Ishikawa (cell line): ENCODE measurements at regions not wholly inside any gene's neighbourhood (a gene's known extent, or its start where the extent isn't known, plus 50 kb on each side); places are given as distances from the start of the nearest gene placed in this dataset.
A peak's percentile ranks its signal among the peaks of the same experiment; 100 is the strongest.

Experiments
- CEBPB ChIP-seq: IDR thresholded peaks from 2 replicates; pipeline ENCODE4 v1.6.1; 2012
- CREB1 ChIP-seq: IDR thresholded peaks from 2 replicates; pipeline ENCODE4 v1.6.1; 2012; ENCODE audit warnings: low read depth
- EGR1 ChIP-seq: IDR thresholded peaks from 2 replicates; pipeline ENCODE4 v1.6.1; 2012
- EP300 ChIP-seq: IDR thresholded peaks from 2 replicates; pipeline ENCODE4 v1.6.1; 2012; ENCODE audit warnings: borderline replicate concordance
- FOXM1 ChIP-seq: IDR thresholded peaks from 2 replicates; pipeline ENCODE4 v1.6.1; 2012; ENCODE audit warnings: low read depth, borderline replicate concordance
- NFIC ChIP-seq: IDR thresholded peaks from 2 replicates; pipeline ENCODE4 v1.6.1; 2012
- RAD21 ChIP-seq: IDR thresholded peaks from 2 replicates; pipeline ENCODE4 v1.6.1; 2012; ENCODE audit warnings: low read depth
- TAF1 ChIP-seq: IDR thresholded peaks from 2 replicates; pipeline ENCODE4 v1.6.1; 2012; ENCODE audit warnings: low read depth, mild to moderate bottlenecking
- TCF12 ChIP-seq: IDR thresholded peaks from 2 replicates; pipeline ENCODE4 v1.6.1; 2012; ENCODE audit warnings: low read depth
- TEAD4 ChIP-seq: IDR thresholded peaks from 2 replicates; pipeline ENCODE4 v1.6.1; 2012
- YY1 ChIP-seq: IDR thresholded peaks from 2 replicates; pipeline ENCODE4 v1.6.1; 2012; ENCODE audit warnings: low read depth
- ZBTB7A ChIP-seq: IDR thresholded peaks from 2 replicates; pipeline ENCODE4 v1.6.1; 2012; ENCODE audit warnings: low read depth
- TF ChIP-seq, protein P1 (sequence below): IDR thresholded peaks from 2 replicates; pipeline ENCODE4 v1.6.1; 2012; ENCODE audit warnings: low read depth, mild to moderate bottlenecking
- TF ChIP-seq, protein P2 (sequence below): IDR thresholded peaks from 2 replicates; pipeline ENCODE4 v1.6.1; 2012
- TF ChIP-seq, protein P3 (sequence below): IDR thresholded peaks from 2 replicates; pipeline ENCODE4 v1.6.1; 2012

DNA sequence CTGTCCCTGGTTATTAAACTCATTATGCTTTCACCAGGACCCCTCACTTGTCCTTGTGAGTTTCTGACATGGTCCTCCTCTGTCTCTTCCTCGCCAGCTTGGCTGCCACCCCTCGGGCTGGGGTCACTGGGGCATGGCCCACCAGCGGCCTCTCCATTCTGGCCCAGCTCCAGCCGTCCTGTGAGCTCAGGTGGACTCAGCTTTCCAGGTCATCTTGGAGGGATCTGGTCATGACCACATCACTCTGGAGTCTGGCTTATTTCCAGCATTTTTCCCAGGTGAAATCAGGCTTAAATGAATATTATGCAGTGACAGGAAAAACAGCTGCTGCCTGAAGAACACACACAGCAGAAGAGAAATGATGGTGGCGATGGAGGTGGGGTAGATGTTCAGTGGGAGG lies 224.5 kb downstream of the ADAMTS15 start:
- TF ChIP-seq CEBPB (peak; percentile 35; the same call in 1 of the 2 replicates), ZBTB7A (peak; percentile 78), YY1 (no peak), TAF1 (0 out of 2 replicates have a peak, but pooled peaks have one; percentile 21), EP300 (peak; percentile 81; the same call in 1 of the 2 replicates), NFIC (peak; percentile 92), TCF12 (peak; percentile 76), FOXM1 (no peak), EGR1 (no peak), CREB1 (no peak; the same call in 1 of the 2 replicates), RAD21 (no peak), TEAD4 (peak; percentile 81)
- TF ChIP-seq, protein P1, sequence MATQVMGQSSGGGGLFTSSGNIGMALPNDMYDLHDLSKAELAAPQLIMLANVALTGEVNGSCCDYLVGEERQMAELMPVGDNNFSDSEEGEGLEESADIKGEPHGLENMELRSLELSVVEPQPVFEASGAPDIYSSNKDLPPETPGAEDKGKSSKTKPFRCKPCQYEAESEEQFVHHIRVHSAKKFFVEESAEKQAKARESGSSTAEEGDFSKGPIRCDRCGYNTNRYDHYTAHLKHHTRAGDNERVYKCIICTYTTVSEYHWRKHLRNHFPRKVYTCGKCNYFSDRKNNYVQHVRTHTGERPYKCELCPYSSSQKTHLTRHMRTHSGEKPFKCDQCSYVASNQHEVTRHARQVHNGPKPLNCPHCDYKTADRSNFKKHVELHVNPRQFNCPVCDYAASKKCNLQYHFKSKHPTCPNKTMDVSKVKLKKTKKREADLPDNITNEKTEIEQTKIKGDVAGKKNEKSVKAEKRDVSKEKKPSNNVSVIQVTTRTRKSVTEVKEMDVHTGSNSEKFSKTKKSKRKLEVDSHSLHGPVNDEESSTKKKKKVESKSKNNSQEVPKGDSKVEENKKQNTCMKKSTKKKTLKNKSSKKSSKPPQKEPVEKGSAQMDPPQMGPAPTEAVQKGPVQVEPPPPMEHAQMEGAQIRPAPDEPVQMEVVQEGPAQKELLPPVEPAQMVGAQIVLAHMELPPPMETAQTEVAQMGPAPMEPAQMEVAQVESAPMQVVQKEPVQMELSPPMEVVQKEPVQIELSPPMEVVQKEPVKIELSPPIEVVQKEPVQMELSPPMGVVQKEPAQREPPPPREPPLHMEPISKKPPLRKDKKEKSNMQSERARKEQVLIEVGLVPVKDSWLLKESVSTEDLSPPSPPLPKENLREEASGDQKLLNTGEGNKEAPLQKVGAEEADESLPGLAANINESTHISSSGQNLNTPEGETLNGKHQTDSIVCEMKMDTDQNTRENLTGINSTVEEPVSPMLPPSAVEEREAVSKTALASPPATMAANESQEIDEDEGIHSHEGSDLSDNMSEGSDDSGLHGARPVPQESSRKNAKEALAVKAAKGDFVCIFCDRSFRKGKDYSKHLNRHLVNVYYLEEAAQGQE = no peak
- TF ChIP-seq, protein P2, sequence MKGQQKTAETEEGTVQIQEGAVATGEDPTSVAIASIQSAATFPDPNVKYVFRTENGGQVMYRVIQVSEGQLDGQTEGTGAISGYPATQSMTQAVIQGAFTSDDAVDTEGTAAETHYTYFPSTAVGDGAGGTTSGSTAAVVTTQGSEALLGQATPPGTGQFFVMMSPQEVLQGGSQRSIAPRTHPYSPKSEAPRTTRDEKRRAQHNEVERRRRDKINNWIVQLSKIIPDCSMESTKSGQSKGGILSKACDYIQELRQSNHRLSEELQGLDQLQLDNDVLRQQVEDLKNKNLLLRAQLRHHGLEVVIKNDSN = no peak
- TF ChIP-seq, protein P3, sequence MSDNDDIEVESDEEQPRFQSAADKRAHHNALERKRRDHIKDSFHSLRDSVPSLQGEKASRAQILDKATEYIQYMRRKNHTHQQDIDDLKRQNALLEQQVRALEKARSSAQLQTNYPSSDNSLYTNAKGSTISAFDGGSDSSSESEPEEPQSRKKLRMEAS = no peak; the same call in 1 of the 2 replicates

DNA sequence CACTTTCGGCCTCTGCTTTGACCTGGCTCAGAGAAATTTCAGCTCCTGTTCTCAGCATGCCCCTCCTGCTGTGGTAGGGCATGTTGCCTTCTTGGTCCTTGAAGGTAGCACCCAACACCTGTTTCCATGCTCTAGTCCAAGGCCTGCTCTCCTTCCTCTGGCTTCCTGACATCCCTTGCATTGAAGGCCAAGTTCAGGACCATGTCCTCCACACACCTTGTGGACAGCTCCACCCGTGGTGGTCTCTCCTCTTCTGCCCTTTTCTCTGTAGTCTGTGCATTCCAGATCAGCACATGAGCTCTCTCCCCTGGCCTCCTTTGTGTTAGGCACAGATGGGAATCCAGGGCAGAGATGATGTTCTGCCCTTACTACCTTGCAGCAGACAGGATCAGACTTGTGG lies 225.3 kb downstream of the ADAMTS15 start:
- TF ChIP-seq EP300 (peak; percentile 23; the same call in 1 of the 2 replicates), ZBTB7A (no peak; the same call in 1 of the 2 replicates), TEAD4 (peak; percentile 51; the same call in 1 of the 2 replicates), YY1 (no peak), TCF12 (no peak), CREB1 (no peak), TAF1 (no peak), RAD21 (no peak), NFIC (peak; percentile 36; the same call in 1 of the 2 replicates), EGR1 (no peak), FOXM1 (no peak), CEBPB (no peak)
- TF ChIP-seq, protein P1 = peak; percentile 87
- TF ChIP-seq, protein P3 = peak; percentile 64; the same call in 1 of the 2 replicates
- TF ChIP-seq, protein P2 = no peak

DNA sequence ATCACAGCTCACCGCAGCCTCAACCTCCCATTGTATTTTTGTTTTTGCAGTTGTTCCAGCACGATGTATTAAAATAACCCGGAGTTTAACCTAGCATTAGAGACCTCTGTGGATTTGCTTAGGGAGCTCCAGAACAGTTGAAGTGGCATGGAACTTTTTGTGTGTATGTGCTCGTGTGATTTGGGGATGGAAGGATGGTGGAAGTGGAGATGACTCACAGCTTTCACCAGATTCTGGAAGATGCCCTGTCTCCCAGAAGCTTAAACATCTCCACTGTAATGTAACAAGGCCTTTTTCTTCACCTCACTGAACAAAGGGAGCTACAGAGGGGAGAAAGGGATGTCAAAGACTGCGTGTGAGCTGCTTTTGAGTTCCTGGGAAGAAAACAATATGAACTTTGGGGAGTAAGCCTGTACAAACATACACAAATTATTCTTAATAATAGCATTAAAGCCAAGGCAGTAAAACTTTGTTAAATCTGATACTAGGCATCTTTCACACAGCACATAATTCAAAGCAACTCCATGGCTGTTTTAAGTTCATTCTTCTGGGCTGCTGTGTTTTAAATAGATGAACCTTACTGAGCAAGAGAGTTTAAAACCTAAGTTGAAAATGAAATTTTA lies 226.4 kb downstream of the ADAMTS15 start:
- TF ChIP-seq CREB1 (no peak), TEAD4 (no peak)

DNA sequence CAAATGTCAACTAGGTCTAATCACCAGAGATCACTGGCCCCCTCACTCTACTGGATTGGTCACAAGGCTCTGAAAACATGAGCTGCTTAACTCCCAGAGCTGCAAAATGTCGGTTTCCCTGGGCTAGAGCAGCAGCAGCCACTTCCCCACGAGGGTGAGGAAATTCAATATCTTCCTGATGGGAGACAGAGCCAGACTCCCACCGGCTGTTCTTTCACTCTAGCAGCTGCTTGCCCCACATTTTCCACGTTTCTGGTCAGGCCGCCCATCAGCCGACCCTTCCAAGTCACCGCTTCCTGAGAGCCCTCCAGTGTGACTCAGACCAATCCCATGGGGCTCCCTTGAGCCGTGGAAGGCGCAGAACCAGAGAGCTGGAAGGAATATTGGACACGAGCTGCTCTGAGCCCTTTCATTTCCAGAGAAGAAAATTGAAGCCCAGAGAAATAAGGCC lies 227.0 kb downstream of the ADAMTS15 start:
- TF ChIP-seq NFIC (no peak), TCF12 (no peak), CREB1 (no peak), EGR1 (no peak), TAF1 (no peak), YY1 (no peak), TEAD4 (no peak), CEBPB (no peak), EP300 (no peak), RAD21 (no peak), ZBTB7A (no peak), FOXM1 (no peak)
- TF ChIP-seq, protein P3 = no peak
- TF ChIP-seq, protein P2 = no peak
- TF ChIP-seq, protein P1 = no peak
